HG03565 (cell line): ENCODE measurements at regions not wholly inside any gene's neighbourhood (a gene's known extent, or its start where the extent isn't known, plus 50 kb on each side); places are given as distances from the start of the nearest gene placed in this dataset.

ENCODE experiments used
- ATAC-seq: cut with Tn5 transposase; IDR thresholded peaks from one replicate; pipeline ENCODE4 v1.9.1; 2021; ENCODE audit warnings: mild to moderate bottlenecking, moderate library complexity; ENCODE audit not compliant: unreplicated experiment

DNA sequence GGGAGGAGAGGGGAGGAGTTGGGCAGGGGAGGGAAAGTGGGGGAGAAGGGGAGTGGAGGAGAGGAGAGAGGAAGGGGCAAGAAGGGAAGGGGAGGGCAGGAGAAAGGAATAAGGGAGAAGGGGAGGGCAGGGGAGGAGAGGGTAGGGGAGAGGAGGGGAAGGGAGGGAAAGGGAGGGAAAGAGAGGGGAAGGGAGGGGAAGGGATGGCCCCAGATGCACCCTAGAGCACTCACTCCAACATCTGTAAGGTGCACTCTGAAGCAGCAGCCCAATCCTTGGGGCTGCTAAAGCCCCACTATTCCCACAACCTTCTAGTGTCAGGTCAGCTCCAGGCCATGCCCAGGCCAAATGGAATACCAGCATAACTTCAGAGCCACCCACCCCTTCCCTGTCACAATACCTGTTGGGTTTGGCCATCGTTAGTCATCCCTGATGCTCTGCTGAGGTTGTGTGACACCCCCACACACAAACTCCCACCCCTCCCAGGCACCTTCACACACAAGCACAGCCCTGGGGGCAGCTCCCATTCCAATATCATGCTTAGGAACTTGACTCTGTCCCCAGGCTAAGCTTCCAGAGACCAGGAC is 55.7 kb upstream of the PKDCC start:
- no peak for ATAC-seq

DNA sequence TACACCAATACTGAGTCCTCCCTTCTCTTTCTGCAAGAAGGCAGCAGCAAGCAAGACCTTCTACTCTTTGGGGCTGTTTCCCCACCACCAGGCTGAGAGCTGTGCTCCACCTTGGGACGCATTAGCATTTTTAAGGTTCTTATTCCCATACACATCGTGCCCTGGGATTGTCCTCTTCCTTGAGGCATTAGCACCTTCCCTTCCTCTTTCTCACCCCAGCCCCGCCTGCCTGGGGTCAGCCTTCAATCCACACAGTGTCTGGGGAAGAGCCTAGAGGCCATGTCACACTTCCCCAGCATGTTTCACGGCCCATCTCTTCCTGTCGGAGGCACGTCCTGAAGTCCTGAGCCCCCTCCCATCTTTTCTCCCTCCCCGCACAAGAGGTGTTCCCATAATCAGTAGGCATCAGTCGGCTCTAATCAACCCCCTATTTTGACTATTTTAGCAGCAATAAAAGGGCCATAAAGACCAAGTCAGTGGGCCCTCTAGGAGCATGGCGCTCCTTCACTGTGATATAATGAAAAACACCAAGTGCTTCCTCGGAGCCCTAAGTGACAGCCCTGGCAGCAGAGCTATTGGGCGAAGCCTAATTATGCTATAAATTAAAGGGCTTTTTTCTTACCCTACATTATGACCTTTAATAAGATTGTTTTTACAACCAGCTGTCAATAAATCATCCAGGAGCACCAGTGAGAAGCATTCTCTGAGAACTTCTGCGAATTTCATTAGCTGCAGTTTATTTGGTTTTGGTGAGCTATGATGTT is 55.0 kb upstream of the PKDCC start:
- ATAC-seq, result no peak

DNA sequence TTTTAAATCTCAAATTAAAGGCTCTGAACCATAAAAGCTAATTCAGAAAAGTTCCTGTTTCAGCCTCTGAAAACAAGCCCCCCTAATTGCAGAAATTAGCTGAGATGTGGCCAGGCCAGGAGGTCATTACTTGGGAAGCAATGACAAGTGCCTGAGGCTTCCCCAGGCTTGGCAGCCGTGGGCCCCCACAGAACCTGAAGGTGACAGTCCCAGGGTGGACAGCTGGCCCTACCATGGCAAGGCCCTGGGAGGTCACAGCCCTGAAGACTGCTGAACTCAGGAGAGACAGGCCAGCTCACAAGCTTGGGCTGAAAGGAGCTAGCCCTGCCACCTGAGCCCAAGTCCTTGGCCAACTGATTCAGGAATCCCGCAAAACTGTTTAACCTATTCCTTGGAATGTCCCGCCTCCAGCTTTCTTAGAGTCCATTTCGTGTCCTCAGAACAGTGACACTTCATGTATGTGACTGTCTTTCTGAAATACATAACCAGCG is 54.3 kb upstream of the PKDCC start:
- no peak for ATAC-seq

DNA sequence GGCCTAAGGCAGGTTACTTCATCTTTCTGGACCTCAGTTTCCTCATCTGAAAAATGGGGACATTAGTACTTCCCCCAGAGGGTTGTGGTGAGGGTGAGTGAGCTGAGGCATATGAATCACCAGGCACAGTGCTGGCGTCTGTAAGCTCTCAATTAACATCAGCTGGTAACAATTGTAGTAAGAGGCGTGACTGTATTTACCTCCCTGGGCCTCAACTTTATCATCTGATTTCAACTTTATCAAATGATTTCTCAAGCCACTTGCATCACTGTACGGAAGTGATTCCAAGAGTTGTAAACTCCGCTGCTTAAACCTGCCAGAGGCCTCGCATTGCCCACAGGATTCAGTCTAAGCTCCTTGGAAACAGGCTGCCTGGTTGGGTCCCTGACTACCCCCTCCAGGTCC is 53.6 kb upstream of the PKDCC start:
- no peak for ATAC-seq

DNA sequence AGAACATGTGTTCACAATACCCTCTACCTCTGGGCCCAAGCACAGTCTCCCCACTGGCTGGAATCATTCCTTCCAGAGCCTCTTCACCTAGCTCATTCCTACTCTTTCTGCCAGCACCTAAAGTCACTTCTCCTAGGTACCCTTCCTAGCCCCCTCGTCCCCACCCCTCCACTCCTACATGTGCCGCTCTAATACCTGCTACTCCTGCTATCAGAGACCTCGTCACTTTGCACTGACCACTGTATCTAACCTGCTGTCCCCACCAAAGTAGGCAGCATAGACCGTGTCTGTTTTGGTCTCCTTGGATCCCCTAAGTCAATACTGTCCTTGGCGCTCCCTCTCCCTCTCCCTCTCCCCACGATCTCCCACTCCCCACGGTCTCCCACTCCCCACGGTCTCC is 53.2 kb upstream of the PKDCC start:
- ATAC-seq, result no peak

DNA sequence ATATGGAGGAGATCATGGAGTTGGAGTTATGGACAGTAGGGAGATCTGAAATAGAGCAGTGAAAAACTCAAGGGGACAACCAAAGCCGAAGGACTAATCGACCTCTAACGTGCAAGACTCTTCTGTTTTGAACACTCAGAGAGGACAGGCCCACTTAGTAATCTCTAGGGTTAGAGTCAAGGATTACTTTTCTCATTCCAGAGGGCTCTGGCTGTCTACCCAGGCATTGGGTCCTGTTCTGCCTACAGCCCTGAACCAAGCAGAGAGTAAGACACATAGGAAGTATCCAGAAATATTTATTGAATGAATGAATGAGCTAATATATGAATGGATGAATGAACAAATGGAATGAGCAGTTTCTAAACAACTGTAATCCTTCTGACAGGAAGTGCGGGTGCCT is 50.3 kb upstream of the PKDCC start:
- ATAC-seq, result no peak
